SHP77 (cell line): ENCODE measurements at regions not wholly inside any gene's neighbourhood (a gene's known extent, or its start where the extent isn't known, plus 50 kb on each side); places are given as distances from the start of the nearest gene placed in this dataset.
"Not testable (repeated sequence)": the region's sequence is repeated elsewhere in the genome, so short reads cannot be mapped to it uniquely, and the experiment has no call there.

Source experiments
- DNase-seq, 2 experiments: peaks; one replicate each; lab custom pipeline; 2025; lab: John Stamatoyannopoulos, UW

DNA sequence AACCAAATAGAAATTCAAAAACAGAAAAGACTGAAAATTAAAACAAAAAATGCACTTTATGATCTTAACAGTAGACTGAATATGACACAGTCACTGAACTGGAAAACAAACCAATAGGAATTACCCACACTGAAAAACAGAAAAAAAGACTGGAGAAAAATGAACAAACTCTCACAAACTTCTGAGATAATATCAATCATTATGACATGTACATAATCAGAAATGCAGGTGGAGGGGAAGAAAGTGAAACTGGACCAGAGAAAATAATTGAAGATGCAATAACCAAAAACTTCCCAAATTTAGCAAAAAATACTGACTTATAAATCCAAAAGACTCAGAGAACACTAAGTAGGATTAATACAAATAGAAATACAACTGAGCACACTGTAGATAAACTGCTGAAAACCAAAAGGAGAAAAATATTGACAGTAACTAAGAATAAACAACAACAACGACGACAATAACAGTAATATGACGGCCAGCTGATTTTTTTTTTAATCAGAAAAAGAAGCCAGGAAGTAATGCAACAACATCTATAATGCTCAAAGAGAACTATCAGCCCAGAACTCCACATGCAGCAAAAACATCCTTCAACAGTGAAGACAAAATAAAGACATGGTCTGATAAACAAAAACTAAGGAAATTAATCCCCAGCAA lies 108.1 kb downstream of the ZFAND4 start:
- DNase-seq, result no peak

DNA sequence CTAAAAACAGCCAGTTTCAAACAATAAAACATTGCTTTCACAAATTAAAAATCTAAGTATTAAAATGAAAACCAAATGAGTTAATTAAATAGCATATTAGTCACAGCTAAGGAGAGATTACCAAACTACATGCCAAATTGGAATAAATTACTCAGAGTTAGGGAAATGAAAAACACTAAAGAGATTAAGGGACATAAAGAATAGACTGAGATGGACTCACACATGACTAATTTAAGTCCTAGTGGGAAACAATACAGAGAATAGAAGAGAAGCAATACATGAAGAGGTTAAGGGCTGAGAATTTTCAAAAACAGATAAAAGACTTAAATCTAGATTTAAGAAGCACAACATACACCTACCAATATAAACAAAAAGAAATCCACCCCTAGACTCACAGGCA lies 110.6 kb downstream of the ZFAND4 start:
- DNase-seq, result no peak

DNA sequence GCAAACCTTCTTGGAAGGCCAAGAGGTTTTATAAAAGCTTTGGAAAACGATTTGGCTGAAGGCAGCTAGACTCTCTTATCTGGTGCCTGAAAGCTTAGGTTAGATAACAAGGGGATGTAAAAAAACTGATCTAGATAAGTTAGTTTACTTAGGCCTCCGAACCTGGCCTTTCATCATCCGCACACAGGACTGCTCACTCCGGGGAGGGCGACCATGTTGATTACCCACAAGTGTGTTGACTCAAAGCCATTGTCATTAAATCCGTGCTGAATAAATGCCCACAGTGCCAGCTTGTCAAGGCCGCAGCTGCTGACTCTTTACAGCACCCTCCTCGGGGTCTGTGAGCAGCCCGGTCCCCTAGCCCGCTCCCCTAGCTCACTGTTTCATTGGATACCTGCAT lies 112.3 kb downstream of the ZFAND4 start:
- DNase-seq, result no peak

DNA sequence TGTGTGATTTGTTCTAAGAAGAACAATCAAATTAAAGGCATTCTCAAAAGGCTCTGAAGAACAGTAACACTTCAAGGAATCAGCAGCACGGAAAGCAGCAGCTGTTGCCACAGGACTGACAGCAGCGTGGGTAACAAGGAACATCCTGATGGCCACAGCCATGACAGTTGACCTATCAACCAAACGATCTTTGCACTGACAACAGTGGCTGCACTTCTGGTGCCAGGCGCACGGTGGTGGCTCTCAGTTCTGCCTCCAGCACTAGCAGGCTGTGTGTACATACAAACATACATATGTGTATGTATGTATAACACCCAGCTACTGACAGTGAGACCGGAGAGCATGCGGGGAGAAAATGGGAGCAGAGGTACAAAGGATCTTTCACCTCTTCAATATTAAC lies 114.1 kb downstream of the ZFAND4 start:
- DNase-seq, result no peak

DNA sequence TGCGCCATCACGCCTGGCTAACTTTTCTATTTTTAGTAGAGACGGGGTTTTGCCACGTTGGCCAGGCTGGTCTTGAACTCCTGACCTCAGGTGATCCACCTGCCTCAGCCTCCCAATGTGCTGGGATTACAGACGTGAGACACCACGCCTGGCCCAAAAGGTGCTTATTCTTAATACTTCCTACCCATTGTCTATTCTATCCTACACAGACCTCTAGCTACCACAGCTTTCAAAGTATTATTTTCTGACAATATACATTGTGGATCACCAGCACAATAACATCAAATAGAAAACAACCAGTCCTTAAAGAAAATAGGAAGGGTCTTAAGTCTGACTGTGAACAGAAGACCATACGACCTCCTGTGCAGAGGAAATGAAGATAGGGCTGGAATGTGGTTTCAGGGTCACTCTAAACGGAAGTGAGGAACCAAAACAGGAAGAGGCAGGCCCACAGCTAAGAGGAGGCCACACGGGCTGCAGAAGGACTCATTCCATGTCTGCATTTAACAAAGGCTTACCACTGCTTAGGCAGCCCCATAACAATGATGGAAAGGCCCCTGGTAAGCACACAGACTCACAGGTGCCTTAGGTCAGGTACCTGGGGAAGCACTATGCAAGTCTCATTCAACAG lies 115.2 kb downstream of the ZFAND4 start:
- DNase-seq, result no peak

DNA sequence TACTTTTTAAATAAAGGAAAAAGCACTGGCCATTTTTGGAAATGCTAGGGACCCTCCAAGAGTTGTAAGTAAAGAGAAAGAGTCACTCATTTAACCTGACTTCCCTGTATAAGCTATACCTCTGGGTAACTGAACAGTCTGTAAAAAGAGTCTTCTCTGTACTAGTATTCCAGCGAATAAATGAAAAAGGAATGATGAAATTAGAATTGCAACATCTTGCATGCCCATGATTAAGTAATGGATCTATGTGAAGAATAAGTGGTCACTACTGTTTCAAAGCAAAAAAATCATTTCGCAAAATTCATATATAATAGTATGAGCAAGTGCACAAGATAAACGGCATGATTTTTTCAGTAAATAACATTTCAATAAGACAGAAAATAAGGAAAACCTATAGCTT lies 116.8 kb downstream of the ZFAND4 start:
- DNase-seq, result no peak

DNA sequence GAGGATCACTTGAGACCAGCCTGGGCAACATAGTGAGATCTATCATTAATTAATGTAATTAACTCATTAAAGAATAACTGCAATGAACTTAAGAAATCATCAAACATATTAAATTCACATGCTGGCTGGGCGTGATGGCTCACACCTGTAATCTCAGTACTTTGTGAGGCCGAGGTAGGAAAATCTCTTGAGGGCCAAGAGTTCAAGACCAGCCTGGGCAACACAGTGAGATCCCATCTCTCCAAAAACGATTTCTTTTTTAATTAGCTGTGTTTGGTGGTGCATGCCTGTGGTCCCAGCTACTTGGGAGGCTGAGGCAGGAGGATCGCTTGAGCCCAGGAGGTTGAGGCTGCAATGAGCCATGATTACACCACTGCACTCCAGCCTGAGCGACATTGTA lies 117.2 kb downstream of the ZFAND4 start:
- DNase-seq, result not testable (repeated sequence)

DNA sequence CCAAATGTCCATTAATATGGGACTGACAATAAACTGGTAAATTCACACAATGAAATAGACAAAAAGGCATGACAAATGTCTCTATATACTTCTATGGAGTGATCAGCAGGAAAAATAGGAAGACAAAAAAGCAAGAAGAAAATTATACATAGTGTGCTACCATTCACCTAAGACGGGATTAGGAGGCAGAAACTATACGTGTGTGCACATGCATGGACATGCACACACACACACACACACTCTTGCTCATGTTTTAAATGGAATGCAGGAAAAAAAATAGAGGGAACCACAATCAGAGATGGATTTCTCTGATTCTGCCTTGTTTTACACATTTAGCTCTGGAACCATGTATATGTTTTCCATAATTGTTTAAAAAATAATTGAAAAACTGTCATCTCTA lies 119.0 kb downstream of the ZFAND4 start:
- DNase-seq, result no peak

DNA sequence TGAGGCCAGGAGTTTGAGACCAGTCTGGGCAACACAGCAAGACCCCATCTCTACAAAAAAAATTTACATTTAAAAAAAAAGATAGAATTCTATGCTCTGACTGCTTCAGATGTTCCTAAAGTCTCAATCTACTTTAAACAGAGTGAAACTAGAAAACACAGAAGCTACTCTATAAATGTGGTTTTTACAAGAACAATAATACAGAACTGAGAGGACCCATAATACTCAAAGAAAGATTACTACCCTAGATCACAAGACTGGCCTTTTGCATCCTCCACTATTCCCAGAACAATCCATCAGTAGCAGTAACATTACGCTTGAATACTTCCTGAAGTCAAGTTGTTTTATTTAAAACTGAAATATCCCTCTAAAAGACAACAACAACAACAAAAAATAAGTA lies 119.4 kb downstream of the ZFAND4 start:
- no peak for DNase-seq

DNA sequence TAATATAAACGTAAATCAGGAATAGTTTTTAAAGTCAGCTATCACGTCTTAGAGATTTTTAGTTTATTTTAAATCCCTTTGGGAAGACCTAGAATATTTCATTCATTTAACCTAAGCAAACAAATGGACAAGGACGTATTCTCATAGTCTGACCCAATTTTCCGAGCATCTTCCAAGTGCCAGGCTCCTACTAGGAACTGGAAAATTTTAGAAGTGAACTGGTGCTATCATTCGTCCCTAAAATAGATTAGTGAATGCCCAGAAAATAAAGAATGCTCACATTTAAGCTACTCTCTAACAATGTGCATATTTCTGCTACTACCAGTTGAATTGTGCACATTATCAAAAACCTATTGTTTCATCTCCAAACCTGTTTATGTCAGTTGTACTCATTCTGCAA lies 120.1 kb downstream of the ZFAND4 start:
- DNase-seq, result no peak

DNA sequence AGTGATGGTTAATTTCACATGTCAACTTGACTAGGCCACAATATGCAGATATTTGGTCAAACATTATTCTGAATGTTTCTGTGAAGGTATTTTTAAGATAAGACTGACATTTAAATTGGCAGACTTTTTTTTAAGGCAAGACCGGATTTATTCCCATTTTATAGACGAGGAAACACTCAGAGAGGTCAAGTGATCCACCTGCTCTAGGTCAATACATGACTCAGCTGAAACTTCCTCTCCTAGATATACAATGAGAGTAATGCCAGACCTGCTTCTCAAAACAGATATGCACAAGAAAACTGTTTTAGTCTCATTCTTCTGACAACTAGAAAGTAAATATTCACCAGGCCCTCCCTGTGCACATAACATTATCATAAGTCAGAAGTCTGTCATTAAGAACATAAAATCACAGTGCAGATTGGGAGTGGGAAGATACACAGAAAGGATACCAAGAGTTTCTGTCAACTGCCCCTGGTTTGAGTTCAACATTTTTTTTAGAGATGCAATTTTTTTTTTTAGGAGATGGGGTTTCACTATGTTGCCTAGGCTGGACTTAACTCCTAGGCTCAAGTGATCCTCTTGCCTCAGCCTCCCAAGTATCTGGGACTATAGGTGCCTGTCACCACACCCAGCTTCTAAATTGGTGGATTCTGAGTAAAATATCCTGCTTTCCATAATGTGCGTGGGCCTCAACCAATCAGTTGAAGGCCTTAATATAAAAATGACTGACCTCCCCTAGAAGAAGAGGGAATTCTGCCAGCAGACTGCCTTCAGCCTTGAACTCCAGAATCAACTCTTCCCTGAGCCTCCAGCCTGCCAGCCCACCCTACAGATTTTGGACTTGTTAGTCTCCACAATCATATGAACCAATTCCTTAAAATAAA lies 121.4 kb downstream of the ZFAND4 start:
- no peak for DNase-seq

DNA sequence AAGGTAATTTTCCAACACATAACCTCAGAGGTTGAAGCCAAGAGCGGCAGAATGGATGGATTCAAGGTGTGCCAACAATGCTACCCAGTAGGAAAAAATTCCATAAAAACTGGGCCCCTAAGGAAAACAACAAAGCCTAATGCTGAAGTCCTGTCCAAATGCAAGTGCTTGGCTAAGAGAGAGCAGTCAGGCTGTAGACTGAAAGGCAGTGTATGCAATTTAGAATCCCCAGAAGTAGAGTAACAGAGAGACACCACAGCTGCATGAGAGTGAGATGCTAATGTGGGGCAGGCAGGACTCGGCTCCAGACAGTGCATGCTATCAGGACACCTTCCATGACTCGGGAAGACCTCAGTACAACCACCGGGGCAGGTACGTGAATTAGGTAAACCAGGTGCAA lies 124.5 kb downstream of the ZFAND4 start:
- DNase-seq, result no peak

DNA sequence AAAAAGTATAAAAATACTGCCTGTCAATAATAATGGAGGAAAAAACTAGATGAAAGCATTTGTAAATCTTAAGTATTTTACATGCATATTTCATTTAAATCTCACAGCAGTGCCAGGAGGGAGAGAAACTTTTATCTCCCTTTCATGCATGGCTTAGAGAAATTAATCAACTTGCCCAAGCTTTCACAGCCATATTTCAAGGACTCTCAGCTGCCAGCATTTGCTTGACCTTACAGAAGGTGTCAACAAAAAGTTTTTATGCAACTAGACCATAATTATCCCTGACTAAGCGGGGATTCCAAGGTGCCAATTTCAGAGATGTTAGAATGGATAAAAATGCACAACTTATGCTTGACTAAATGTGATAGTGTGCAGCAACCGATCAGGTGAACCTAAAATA lies 125.4 kb downstream of the ZFAND4 start:
- no peak for DNase-seq

DNA sequence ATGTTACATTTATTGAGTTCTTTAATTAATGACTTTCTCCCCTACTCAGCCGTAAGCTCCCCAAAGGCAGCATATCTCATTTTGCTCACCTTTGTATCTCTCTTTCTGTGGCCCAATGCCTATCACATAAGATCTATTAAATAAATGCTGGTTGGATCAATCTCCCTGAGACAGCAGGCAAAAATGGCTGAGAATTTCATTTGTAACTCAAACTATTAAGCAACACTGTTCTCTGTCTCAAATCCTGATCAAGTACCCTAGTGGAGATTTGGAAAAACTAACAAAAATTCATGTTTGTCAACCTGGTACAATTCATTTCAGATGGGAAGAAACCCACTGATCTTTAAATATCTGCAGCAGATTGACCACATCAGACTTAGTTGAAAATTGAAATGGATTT lies 127.4 kb downstream of the ZFAND4 start:
- no peak for DNase-seq

DNA sequence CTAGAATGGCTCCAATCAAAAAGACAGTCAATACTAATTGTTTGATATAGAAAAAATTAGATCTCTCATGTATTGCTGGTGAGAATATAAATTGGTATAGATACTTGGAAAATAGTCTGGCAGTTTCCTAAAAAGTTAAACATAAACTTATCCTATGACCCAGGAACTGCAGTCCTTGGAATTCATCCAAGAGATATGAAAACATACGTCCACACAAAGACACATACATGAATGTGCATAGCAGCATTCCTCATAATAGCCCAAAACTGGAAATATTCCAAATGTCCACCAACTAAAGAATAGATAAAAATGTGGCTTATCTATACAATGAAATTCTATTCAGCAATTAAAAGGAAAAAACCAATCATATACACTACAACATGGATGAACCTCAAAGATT lies 128.4 kb downstream of the ZFAND4 start:
- no peak for DNase-seq

DNA sequence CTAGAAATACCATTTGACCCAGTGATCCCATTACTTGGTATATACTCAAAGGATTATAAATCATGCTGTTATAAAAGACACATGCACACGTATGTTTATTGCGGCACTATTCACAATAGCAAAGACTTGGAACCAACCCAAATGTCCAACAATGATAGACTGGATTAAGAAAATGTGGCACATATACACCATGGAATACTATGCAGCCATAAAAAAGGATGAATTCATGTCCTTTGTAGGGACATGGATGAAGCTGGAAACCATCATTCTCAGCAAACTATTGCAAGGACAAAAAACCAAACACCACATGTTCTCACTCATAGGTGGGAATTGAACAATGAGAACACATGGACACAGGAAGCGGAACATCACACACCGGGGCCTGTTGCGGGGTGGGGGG lies 131.5 kb downstream of the ZFAND4 start:
- DNase-seq, result not testable (repeated sequence)

DNA sequence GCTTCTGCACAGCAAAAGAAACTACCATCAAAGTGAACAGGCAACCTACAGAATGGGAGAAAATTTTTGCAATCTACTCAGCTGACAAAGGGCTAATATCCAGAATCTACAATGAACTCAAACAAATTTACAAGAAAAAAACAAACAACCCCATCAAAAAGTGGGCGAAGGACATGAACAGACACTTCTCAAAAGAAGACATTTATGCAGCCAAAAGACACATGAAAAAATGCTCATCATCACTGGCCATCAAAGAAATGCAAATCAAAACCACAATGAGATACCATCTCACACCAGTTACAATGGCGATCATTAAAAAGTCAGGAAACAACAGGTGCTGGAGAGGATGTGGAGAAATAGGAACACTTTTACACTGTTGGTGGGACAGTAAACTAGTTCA lies 132.0 kb downstream of the ZFAND4 start:
- not testable (repeated sequence) for DNase-seq

DNA sequence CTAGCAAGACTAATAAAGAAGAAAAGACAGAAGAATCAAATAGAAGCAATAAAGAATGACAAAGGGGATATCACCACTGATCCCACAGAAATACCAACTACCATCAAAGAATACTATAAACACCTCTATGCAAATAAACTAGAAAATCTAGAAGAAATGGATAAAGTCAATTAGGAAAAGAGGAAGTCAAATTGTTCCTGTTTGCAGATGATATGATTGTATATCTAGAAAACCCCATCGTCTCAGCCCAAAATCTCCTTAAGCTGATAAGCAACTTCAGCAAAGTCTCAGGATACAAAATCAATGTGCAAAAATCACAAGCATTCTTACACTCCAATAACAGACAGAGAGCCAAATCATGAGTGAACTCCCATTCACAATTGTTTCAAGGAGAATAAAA lies 133.0 kb downstream of the ZFAND4 start:
- not testable (repeated sequence) for DNase-seq

DNA sequence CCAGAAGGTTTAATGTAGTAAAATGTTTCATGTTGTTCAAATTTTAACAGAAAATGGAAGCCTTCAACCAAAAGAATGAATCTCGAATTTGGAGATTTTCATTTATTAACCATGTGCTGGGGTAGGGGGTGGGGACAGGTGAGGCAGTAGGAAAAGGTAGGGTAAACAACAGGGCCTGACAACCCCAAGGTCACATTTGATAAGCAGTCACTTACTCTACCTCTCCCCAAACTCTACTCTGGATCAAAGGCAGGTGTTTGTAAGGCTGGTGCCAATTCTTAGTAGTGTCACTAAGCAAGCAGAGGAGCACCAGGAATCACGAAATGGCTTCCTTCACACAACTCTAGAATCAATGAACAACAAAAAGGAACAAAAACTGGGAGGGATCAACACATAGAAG lies 138.0 kb downstream of the ZFAND4 start:
- DNase-seq, result no peak

DNA sequence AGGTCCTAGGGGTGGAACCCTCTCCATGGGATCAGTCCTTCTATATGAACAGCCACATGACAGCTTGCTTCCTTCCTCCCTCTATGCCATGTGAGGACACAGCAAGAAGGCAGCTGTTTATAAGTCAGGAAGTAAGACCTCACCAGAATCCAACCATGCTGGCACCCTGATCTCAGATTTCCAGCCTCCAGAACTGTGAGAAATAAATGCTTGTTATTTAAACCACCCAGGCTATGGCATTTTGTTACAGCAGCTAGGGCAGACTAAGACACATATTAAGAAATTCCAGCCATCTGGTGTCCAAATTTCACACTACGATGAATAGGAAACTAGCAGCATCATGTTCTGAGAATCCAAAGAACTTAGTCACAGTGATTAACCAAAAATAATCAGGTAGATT lies 140.1 kb downstream of the ZFAND4 start:
- DNase-seq, result no peak

DNA sequence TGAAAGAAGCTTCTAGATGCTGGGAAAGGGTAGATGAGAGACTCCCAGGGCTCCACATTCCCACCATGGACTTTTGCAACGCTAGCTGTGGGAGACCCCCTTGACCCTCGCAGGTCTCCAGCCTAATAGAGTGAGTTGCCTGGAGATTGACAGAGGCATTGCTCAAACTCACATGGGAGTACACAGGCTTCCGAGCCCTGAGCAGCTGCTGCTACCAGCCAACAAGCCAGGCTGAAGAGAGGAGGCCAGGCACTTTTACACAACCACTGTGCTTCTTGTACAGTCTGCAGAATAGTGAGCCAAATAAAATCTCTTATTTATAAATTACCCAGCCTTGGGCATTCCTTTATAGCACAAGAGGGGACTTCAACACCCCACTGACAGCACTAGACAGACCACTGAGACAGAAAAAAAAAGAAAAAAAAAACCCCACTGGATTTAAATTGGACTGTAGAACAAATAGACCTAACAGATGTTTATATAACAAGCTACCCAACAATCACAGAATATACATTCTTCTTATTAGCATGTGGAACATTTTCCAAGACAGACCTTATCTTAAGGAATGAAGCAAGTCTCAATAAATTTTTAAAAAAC lies 146.2 kb downstream of the ZFAND4 start:
- no peak for DNase-seq

DNA sequence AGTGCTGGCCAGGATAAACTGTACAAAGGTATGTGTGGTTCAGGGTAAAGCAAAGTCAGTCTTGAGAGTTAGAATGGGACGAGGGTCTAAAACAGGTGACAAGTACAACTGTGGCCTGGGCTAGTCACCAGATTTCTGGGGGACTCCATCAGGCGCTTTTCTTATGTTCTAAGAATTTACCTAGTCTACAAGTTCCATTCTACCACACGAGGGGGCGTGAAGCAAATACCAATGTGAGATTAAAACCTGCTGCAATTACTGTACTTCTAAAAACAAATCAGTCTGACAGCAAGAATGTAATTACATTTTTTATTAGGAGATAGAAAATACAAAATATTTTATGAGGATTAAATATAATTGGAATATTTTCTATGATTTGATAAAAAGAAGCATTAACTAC lies 146.5 kb downstream of the ALOX5 start:
- no peak for DNase-seq

DNA sequence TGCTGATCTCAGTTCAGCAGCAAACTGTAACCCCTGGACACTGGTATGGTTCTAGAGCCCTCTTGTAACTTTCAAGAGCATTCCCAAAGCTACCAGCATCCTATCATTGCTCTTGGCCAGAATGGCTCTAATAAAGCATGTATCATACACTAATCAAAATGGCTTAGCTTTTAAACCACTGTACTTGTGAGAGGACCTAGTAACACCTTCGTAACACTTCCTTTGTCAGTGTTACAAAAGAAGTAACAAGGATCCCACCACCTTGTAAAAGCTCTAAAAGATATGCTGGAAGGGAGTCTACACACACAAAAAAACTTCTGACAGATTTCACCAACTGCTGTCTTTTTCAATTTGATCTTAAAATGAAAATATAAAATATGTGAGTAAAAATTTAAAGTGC lies 144.7 kb downstream of the ALOX5 start:
- no peak for DNase-seq
